ENCODE measurements at regions not wholly inside any gene's neighbourhood (a gene's known extent, or its start where the extent isn't known, plus 50 kb on each side); places are given as distances from the start of the nearest gene placed in this dataset.

- TF ChIP-seq POLR2A (IDR thresholded peaks at IDR 0.05) (no peak), CTCF (IDR thresholded peaks at IDR 0.05) (no peak)
These were observed 111.7 kb upstream of the MRPS30 start for GRCh38 chr5:44697025-44697424.

Data from tibial nerve (tissue), 3 donors.